ENCODE measurements at regions not wholly inside any gene's neighbourhood (a gene's known extent, or its start where the extent isn't known, plus 50 kb on each side); places are given as distances from the start of the nearest gene placed in this dataset.

- TF ChIP-seq POLR2A (IDR thresholded peaks at IDR 0.05; ENCODE audit: low read depth, low read length): no peak
- TF ChIP-seq PAX5 (IDR thresholded peaks at IDR 0.05; ENCODE audit: insufficient read depth, low read length, severe bottlenecking): no peak
- no peak for TF ChIP-seq TAF1 (IDR thresholded peaks at IDR 0.05; ENCODE audit: low read depth, low read length)
- TF ChIP-seq POLR2AphosphoS5 (IDR thresholded peaks at IDR 0.05; ENCODE audit: low read depth, low read length): no peak
- TF ChIP-seq SPI1 (IDR thresholded peaks at IDR 0.05; ENCODE audit: low read depth, low read length): no peak
- TF ChIP-seq POU2F2 (IDR thresholded peaks at IDR 0.05; ENCODE audit: low read depth, low read length): no peak
Observed at GRCh38 chr7:46444256-46444655, 523.2 kb upstream of the IGFBP3 start.
